GM13977 (cell line): ENCODE measurements at regions not wholly inside any gene's neighbourhood (a gene's known extent, or its start where the extent isn't known, plus 50 kb on each side); places are given as distances from the start of the nearest gene placed in this dataset.

Experiments used
- DNase-seq: peaks from one replicate; pipeline ENCODE4 v3.0.0; 2012; ENCODE audit warnings: low spot score
- in situ Hi-C: fragments of 300-500 bp; cut with MboI; formaldehyde crosslinking; loops from one replicate; pipeline ENCODE4 v1.12.0; 2022; ENCODE audit warnings: low sequenced_read_pairs, low pct_unique_long_range_greater_than_20kb, mixed read lengths, inconsistent platforms; ENCODE audit not compliant: unreplicated experiment
- TF ChIP-seq, protein P1 (sequence below): IDR thresholded peaks from 2 replicates; pipeline ENCODE4 v1.5.1; 2012; ENCODE audit warnings: mild to moderate bottlenecking, control low read depth; ENCODE audit not compliant: insufficient read depth; ENCODE audit errors: extremely low read depth, missing control alignments

DNA sequence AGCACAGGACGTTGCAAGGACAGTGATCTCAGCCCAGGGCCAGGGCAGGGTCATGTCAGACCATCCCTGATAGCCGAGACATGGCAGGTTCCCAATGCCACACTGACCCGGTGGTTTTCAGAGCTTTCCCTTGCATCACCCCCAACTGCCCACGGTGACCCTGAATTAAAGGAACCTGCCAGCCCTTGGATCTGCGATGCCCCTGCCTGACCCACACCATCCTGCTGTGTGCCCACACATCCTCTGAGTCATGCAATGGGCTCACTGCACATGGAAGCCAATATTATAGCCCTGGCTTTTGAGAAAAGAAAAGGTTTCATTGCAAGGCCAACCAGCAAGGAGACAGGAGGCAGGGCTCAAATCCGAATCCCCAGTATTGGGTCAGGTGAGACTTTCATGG lies 132.6 kb upstream of the CST7 start:
- in situ Hi-C loops: no loop called here
- TF ChIP-seq, protein P1, sequence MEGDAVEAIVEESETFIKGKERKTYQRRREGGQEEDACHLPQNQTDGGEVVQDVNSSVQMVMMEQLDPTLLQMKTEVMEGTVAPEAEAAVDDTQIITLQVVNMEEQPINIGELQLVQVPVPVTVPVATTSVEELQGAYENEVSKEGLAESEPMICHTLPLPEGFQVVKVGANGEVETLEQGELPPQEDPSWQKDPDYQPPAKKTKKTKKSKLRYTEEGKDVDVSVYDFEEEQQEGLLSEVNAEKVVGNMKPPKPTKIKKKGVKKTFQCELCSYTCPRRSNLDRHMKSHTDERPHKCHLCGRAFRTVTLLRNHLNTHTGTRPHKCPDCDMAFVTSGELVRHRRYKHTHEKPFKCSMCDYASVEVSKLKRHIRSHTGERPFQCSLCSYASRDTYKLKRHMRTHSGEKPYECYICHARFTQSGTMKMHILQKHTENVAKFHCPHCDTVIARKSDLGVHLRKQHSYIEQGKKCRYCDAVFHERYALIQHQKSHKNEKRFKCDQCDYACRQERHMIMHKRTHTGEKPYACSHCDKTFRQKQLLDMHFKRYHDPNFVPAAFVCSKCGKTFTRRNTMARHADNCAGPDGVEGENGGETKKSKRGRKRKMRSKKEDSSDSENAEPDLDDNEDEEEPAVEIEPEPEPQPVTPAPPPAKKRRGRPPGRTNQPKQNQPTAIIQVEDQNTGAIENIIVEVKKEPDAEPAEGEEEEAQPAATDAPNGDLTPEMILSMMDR: no peak
- no peak for DNase-seq

DNA sequence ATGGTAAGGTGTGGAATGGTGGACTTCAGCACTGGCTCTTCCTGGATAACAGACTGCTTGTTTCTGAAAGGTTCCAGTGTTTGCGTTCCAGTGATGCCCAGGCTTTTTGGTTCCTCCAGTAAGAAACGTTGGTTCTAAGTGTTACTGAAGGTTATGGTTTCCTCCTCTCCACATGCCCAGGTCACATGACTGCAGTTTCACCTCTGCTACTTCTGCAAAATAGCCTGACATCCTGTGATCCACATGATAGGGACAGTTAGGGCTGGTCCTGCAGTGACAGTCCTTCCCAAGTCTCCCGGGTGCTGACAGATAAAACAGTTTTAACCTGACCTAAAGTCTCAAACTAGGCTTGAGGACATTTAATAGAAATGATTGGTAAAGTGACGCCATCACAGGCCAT lies 132.2 kb upstream of the CST7 start:
- TF ChIP-seq, protein P1: no peak
- no peak for DNase-seq
- in situ Hi-C loops: no loop called here

DNA sequence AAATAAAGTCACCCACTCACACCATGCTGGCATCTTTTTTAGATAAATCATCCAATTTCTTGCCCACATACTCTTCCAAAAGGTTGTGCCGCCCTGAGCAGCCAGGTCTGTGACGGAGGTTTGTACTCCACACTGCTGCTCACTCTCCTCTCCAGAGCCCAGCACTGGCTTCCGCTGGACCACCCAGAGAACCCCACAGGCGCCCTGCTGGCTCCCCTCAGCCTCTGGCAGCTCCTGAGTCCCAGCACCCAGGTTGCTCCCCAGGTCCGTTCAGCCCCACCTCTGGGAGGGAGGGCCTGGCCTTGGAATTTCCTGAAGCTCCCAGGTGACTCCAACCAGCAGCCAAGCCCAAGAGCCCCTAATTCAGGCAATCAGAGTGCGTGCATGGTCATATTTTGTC lies 131.7 kb upstream of the CST7 start:
- in situ Hi-C loops: no loop called here
- TF ChIP-seq, protein P1: no peak
- no peak for DNase-seq

DNA sequence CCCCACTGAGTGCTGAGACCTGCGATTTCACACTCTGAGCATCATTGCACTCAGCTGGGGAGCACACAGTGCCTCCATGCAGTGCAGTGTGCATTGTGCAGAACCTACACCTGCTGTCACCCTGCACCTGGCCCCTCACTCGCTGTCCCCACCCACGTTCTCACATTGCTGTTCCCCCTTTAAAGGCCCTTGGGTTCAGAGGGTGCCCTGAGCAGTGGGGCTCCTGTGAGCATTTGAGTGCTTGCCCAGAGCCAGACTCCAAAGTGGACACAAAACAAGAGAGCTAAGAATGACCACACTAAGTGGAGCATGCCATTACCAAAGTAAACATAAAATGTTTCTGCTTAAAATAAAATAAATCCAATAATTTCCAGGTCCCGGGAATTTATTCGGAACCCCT lies 131.0 kb upstream of the CST7 start:
- TF ChIP-seq, protein P1: no peak
- no peak for DNase-seq
- in situ Hi-C loops: no loop called here

DNA sequence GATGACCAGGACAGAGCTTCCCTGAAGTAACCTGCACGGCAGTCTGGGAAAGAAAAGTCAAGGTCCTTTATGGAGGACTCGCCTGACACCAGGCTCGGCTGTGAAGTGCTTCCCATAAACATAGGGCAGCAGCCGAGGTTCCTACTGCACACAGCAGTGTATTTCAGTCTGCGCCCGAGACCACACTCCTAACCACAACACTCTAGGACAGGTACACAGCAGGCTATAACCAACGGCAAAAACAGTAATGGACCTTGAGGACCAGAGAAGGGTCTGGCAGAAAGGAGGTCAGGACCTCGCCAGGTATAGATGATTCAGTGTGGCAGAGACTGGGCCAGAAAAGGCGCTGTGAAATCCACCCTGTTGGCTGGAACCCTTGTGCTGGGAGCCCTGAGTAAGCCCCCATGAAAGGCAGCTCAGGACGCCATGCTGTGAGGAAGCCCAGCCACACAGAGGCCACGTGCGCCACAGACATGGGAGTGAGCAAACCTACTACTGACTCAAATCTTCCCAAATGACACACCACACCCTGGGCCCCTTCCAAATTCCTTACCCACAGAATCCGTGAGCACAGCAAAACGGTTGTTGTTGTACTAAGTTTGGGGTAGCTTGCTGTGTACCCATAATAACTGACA lies 129.6 kb upstream of the CST7 start:
- DNase-seq: no peak
- TF ChIP-seq, protein P1: no peak
- in situ Hi-C loops: no loop called here

DNA sequence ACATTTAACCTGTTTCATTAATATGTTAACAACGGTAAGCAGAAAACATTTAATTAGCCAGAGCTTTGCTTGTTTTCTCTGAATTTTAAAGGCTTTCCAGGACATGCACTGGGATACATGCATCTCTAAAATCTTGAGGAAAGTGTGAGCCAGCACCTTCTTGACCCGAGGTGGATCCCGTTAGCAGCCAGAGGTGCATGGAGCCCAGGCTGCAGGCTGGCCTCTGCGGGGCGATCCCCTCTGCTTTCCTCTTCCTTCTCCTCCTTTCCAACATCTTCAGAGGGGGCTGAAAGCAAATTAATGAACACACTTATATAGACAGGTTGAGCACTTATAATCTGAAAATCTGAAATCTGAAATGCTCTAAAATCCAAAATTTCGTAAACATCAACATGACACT lies 128.7 kb upstream of the CST7 start:
- in situ Hi-C loops: loop anchor here (10.0 kb wide), 1 partner anchor 94 kb away; no protein-coding TSS in a partner anchor
- TF ChIP-seq, protein P1: no peak
- no peak for DNase-seq
